Activated T-helper 17 cell treated with anti-CD3 and anti-CD28 coated beads, Interleukin-2, amount 50 U/mL, for 72 hours (primary cell): ENCODE measurements at regions not wholly inside any gene's neighbourhood (a gene's known extent, or its start where the extent isn't known, plus 50 kb on each side); places are given as distances from the start of the nearest gene placed in this dataset.

Source experiments
- ATAC-seq: fragments of 150-1000 bp; cut with Tn5 transposase; replicated peaks from 2 replicates; pipeline ENCODE4 v1.10.0; 2021; ENCODE audit warnings: mild to moderate bottlenecking, moderate library complexity
- H3K27ac Mint-ChIP-seq: one replicate; pipeline ENCODE4 v1.8.0; 2022; ENCODE audit warnings: mixed read lengths
- H3K27me3 Mint-ChIP-seq: one replicate; pipeline ENCODE4 v1.8.0; 2022; ENCODE audit warnings: mixed read lengths
- H3K36me3 Mint-ChIP-seq: one replicate; pipeline ENCODE4 v1.8.0; 2022; ENCODE audit warnings: low read depth, mild to moderate bottlenecking, mixed read lengths
- H3K4me1 Mint-ChIP-seq: one replicate; pipeline ENCODE4 v1.8.0; 2022; ENCODE audit warnings: mixed read lengths
- H3K4me3 Mint-ChIP-seq: one replicate; pipeline ENCODE4 v1.8.0; 2022; ENCODE audit warnings: mild to moderate bottlenecking, mixed read lengths
- H3K9me3 Mint-ChIP-seq: one replicate; pipeline ENCODE4 v1.8.0; 2022; ENCODE audit warnings: mixed read lengths

- H3K27ac Mint-ChIP-seq, result no peak overlapping the region
- H3K4me1 Mint-ChIP-seq, result no peaks in the 10 kb centered on the region
- no peaks in the 10 kb centered on the region for H3K27me3 Mint-ChIP-seq
- H3K36me3 Mint-ChIP-seq, result no peaks in the 10 kb centered on the region
- ATAC-seq, result no peak
- H3K4me3 Mint-ChIP-seq, result no peak overlapping the region
- H3K9me3 Mint-ChIP-seq, result no peaks in the 10 kb centered on the region
Measured at GRCh38 chr2:59083075-59083828, 842.1 kb upstream of the FANCL start.

GRCh38 chr2:59082657-59083056, 841.5 kb upstream of the FANCL start:
- Mint-ChIP-seq H3K27me3 (no peaks in the 10 kb centered on the region), H3K4me1 (no peaks in the 10 kb centered on the region), H3K36me3 (no peaks in the 10 kb centered on the region), H3K9me3 (no peaks in the 10 kb centered on the region), H3K4me3 (no peak overlapping the region), H3K27ac (no peak overlapping the region)
- ATAC-seq, result no peak

- no peaks in the 10 kb centered on the region for H3K27me3 Mint-ChIP-seq
- H3K4me3 Mint-ChIP-seq, result no peak overlapping the region
- no peak for ATAC-seq
- H3K27ac Mint-ChIP-seq, result no peak overlapping the region
- H3K9me3 Mint-ChIP-seq, result no peaks in the 10 kb centered on the region
- H3K36me3 Mint-ChIP-seq, result no peaks in the 10 kb centered on the region
- H3K4me1 Mint-ChIP-seq, result no peaks in the 10 kb centered on the region
Measured at GRCh38 chr2:59080451-59081181, 839.5 kb upstream of the FANCL start.

- Mint-ChIP-seq H3K9me3 (no peaks in the 10 kb centered on the region), H3K27ac (no peak overlapping the region), H3K27me3 (no peaks in the 10 kb centered on the region), H3K4me3 (no peak overlapping the region), H3K4me1 (no peaks in the 10 kb centered on the region), H3K36me3 (no peaks in the 10 kb centered on the region)
- ATAC-seq, result no peak
Measured at GRCh38 chr2:59077981-59078531, 836.9 kb upstream of the FANCL start.

GRCh38 chr2:59077026-59077725, 836.1 kb upstream of the FANCL start:
- H3K27me3 Mint-ChIP-seq, result no peaks in the 10 kb centered on the region
- H3K4me1 Mint-ChIP-seq, result no peaks in the 10 kb centered on the region
- H3K27ac Mint-ChIP-seq, result no peak overlapping the region
- ATAC-seq, result no peak
- no peak overlapping the region for H3K4me3 Mint-ChIP-seq
- no peaks in the 10 kb centered on the region for H3K36me3 Mint-ChIP-seq
- H3K9me3 Mint-ChIP-seq, result no peaks in the 10 kb centered on the region

- H3K27ac Mint-ChIP-seq, result no peak overlapping the region
- H3K9me3 Mint-ChIP-seq, result no peaks in the 10 kb centered on the region
- no peaks in the 10 kb centered on the region for H3K36me3 Mint-ChIP-seq
- H3K4me1 Mint-ChIP-seq, result no peaks in the 10 kb centered on the region
- no peak overlapping the region for H3K4me3 Mint-ChIP-seq
- no peak for ATAC-seq
- no peaks in the 10 kb centered on the region for H3K27me3 Mint-ChIP-seq
Measured at GRCh38 chr2:59076079-59076619, 835.0 kb upstream of the FANCL start.

- no peaks in the 10 kb centered on the region for H3K36me3 Mint-ChIP-seq
- no peaks in the 10 kb centered on the region for H3K27me3 Mint-ChIP-seq
- H3K9me3 Mint-ChIP-seq, result no peaks in the 10 kb centered on the region
- ATAC-seq, result no peak
- H3K27ac Mint-ChIP-seq, result no peak overlapping the region
- no peak overlapping the region for H3K4me3 Mint-ChIP-seq
- H3K4me1 Mint-ChIP-seq, result no peaks in the 10 kb centered on the region
Measured at GRCh38 chr2:59074071-59074470, 832.9 kb upstream of the FANCL start.

- Mint-ChIP-seq H3K4me1 (no peaks in the 10 kb centered on the region), H3K27ac (no peak overlapping the region), H3K9me3 (no peaks in the 10 kb centered on the region), H3K36me3 (no peaks in the 10 kb centered on the region), H3K4me3 (no peak overlapping the region), H3K27me3 (no peaks in the 10 kb centered on the region)
- no peak for ATAC-seq
Measured at GRCh38 chr2:59073286-59073685, 832.2 kb upstream of the FANCL start.

- no peak for ATAC-seq
- Mint-ChIP-seq H3K9me3 (peaks cover 7% of the 10 kb centered on the region), H3K36me3 (no peaks in the 10 kb centered on the region), H3K4me3 (no peak overlapping the region), H3K27me3 (no peaks in the 10 kb centered on the region), H3K4me1 (no peaks in the 10 kb centered on the region), H3K27ac (no peak overlapping the region)
Measured at GRCh38 chr2:59068255-59068654, 827.1 kb upstream of the FANCL start.

- Mint-ChIP-seq H3K27ac (no peak overlapping the region), H3K4me3 (no peak overlapping the region), H3K36me3 (no peaks in the 10 kb centered on the region), H3K9me3 (peaks cover 7% of the 10 kb centered on the region), H3K27me3 (no peaks in the 10 kb centered on the region), H3K4me1 (no peaks in the 10 kb centered on the region)
- no peak for ATAC-seq
Measured at GRCh38 chr2:59066787-59067399, 825.8 kb upstream of the FANCL start.

GRCh38 chr2:59047373-59047995, 806.4 kb upstream of the FANCL start:
- no peaks in the 10 kb centered on the region for H3K4me1 Mint-ChIP-seq
- H3K27me3 Mint-ChIP-seq, result no peaks in the 10 kb centered on the region
- H3K9me3 Mint-ChIP-seq, result peaks cover 5% of the 10 kb centered on the region
- no peak for ATAC-seq
- H3K4me3 Mint-ChIP-seq, result no peak overlapping the region
- H3K27ac Mint-ChIP-seq, result no peak overlapping the region
- no peaks in the 10 kb centered on the region for H3K36me3 Mint-ChIP-seq

- ATAC-seq, result no peak
- H3K27me3 Mint-ChIP-seq, result no peaks in the 10 kb centered on the region
- H3K4me3 Mint-ChIP-seq, result no peak overlapping the region
- H3K27ac Mint-ChIP-seq, result no peak overlapping the region
- H3K36me3 Mint-ChIP-seq, result no peaks in the 10 kb centered on the region
- H3K9me3 Mint-ChIP-seq, result peaks cover 5% of the 10 kb centered on the region
- H3K4me1 Mint-ChIP-seq, result no peaks in the 10 kb centered on the region
Measured at GRCh38 chr2:59046401-59047372, 805.6 kb upstream of the FANCL start.

GRCh38 chr2:59044736-59045135, 803.6 kb upstream of the FANCL start:
- H3K4me1 Mint-ChIP-seq, result no peaks in the 10 kb centered on the region
- no peak for ATAC-seq
- no peak overlapping the region for H3K27ac Mint-ChIP-seq
- H3K4me3 Mint-ChIP-seq, result no peak overlapping the region
- H3K27me3 Mint-ChIP-seq, result no peaks in the 10 kb centered on the region
- H3K9me3 Mint-ChIP-seq, result peaks cover 11% of the 10 kb centered on the region
- H3K36me3 Mint-ChIP-seq, result no peaks in the 10 kb centered on the region
